HG02571 (cell line): ENCODE measurements at regions not wholly inside any gene's neighbourhood (a gene's known extent, or its start where the extent isn't known, plus 50 kb on each side); places are given as distances from the start of the nearest gene placed in this dataset.
"Not testable (repeated sequence)": the region's sequence is repeated elsewhere in the genome, so short reads cannot be mapped to it uniquely, and the experiment has no call there.

Source experiments
- ATAC-seq: cut with Tn5 transposase; IDR thresholded peaks from one replicate; pipeline ENCODE4 v1.9.1; 2021; ENCODE audit warnings: mild to moderate bottlenecking, moderate library complexity; ENCODE audit not compliant: unreplicated experiment

DNA sequence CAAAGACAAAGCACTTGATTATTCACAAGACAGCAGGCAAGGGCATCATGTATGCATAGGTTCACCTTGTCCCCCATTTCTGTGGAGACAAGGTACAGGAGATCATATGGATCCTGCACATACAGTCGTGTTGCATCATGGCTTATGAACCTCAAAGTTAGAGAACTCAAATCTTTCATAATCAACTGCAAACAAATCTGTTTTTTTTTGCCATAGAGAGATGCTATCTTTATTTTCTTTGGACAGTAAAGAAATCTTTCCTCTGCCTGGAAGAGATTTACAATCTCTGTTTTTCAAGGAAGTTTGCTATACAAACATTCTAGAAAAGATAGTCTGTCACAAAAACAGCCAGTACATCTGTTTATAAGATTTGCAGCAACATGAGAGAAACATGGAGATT lies 578.8 kb downstream of the ANKRD50 start:
- no peak for ATAC-seq

- no peak for ATAC-seq
Observed at GRCh38 chr4:124135409-124135813, 577.1 kb downstream of the ANKRD50 start.

DNA sequence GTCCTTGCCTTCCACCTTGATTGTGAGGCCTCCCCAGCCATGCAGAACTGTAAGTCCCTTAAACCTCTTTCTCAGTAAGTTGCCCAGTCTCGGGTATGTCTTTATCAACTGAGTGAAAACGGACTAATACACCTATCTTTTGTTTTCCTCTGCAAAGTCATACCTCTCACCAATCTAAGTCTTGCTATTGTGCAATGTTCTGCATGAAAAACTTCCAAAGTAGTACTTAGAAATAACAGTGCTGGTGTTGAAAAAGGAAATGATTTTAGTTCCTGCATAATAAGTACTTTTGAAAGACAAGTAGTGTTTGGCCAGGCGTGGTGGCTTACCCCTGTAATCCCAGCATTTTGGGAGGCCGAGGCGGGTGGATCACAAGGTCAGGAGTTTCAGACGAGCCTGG lies 573.5 kb downstream of the ANKRD50 start:
- no peak for ATAC-seq

DNA sequence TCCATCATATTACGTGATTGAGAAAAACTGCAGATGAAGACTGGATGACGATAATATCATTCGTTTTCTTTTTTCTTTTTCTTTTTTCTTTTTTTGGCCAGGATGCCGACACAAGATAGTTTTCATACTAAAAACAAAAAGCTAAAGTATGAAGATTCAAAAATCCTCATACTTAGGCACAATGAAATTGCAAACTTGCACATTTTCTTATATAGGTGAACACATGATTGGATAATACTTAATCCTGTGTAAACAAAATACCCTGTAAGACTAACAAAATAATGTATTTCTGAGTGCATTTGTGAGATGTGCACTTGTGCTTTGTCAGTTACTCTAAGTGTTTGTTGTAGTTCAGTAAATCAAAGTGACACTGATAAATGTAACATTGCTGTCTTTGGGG lies 568.9 kb downstream of the ANKRD50 start:
- ATAC-seq = no peak

DNA sequence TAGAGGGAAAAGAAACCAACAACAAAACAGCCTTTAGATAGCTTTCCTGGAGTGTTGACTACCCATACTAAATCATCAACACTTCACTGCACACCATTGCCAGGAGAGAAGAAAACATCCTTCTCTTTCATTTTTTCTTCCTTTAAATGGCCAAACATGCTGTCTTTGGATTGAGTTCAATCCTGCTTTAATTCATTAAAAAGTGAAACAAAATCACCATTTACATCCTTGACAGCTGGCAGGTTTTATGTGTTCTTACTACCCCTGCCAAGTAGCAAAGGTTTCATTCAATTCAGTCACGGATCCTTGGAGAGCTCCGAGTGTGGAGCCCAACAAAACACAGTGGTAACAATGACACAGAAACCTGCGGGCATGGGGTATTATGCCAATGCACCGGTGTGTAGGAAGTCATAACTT lies 568.3 kb downstream of the ANKRD50 start:
- ATAC-seq = no peak

- ATAC-seq = no peak
Observed at GRCh38 chr4:124146068-124146467, 566.5 kb downstream of the ANKRD50 start.

GRCh38 chr4:124151031-124151430 lies 561.5 kb downstream of the ANKRD50 start:
- no peak for ATAC-seq

GRCh38 chr4:124152132-124152531 lies 560.4 kb downstream of the ANKRD50 start:
- ATAC-seq = no peak

DNA sequence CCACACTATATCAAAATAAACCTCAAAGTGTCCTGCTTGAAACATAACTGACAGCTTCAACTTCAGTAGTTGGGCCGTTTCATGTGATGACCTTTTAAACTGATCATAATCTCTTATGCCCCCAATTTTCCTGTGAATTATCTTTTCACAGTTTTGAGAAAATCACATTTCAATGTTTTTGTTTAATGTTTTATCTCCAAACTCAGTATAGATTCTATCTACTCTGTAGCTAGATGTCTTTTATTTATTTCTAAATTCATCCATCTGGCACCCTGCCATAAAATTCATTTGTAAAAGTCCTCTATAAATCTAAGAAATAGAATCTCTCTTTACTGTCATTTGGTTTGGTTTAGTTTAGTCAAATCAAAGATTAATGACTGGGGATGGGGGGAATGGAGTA lies 557.3 kb downstream of the ANKRD50 start:
- no peak for ATAC-seq

GRCh38 chr4:124157396-124158083 lies 555.0 kb downstream of the ANKRD50 start:
- ATAC-seq = no peak

DNA sequence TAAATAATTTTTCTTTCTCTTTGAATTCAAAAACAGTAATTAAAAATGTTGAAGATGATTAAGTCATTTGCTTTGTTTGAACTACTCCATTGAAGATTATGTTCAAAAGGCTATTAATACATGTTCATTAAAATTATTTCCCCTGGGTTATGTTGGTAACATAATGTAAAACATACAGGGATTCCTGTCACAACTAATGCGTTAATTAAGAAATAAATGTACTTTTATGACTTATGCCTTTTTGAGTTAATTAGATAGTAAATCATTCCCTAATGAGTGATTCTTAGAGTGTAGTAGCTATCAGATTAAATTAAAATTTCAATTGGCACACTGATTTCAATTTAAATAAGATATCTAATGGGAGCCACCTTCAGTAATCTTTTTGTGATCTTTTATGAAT lies 549.1 kb downstream of the ANKRD50 start:
- no peak for ATAC-seq

DNA sequence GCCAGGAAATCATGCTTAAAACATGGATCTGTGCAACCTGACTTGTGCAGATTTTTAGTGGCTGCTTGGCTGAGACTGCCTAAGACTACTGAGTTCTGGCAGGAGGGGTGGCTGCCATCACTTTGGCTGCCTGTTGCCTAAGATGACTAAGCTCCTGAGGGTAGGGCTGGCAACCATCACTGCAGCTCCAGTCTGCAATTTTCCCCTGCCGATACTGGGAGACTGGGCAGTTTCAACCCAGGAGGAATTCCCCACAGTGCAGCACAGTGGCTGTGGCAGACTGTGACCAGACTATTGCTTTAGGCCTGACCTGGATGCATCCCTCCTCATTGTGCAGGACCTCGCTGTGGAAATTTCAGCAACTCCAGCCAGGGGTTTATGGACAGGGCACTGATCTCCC lies 544.9 kb downstream of the ANKRD50 start:
- no peak for ATAC-seq

DNA sequence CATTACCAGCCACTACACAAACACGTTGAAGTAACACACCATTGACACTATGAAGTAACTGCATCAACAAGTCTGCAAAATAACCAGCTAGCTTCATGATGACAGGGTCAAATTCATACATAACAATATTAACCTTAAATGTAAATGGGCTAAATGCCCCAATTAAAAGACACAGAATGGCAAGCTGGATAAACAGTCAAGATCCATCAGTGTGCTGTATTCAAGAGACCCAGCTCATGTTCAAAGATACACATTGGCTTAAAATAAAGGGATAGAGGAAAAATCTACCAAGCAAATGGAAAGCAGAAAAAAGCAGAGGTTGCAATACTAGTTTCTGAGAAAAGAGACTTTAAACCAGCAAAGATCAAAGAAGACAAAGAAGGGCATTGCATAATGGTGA lies 543.0 kb downstream of the ANKRD50 start:
- not testable (repeated sequence) for ATAC-seq

DNA sequence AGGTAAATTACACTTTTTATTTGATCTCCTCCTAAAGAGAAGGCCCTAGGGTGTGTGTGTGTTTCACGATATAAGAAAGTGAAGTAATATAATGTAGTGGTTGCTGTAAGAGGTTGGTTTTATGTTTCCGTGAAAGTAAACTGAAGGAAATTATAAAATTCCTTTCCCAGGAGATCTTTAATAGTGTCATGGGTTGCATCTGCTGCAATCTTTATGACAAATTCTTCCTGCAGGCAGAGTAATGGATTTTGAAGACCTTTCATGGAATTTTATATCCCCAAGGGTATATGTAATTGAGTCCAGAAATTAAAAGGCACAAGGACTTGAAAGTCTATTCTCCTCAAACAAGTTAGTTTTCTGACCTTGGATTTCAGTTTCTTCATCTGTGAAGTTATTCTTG lies 538.6 kb downstream of the ANKRD50 start:
- no peak for ATAC-seq

- no peak for ATAC-seq
Observed at GRCh38 chr4:124177647-124178425, 534.7 kb downstream of the ANKRD50 start.

- ATAC-seq = no peak
Observed at GRCh38 chr4:124178449-124179021, 534.0 kb downstream of the ANKRD50 start.

DNA sequence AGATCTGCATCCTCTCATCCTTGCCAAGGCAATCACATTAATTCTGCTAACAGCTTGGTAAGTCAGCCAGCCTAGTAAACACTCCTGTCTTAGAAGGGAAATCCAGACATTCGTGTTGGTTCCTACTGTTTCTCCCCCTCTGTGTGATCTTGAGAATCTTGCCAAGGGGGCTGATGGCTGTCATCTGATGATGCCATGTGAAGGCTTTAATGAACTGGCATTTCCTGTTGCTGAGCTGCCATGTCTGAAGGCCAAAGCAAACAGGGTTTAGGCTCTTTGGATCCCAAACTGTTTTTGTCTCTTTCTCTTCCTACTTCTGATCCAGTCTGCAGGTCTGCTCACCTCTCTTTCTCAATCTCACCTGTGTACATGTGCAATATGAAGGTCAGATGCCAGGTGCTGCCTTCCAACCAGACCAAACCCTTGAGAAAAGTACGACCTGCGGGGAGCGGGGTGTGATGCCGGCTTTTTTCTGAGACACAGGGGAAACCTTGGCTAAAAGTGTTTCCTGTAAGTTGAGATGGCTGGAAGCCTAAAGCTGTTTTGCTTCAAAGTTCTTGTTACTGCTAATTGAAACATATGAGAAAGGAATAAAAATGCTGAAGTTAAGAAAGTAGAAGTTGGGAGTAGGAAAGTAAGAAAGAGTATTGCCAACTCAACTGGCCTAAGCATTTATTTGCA lies 532.9 kb downstream of the ANKRD50 start:
- no peak for ATAC-seq

DNA sequence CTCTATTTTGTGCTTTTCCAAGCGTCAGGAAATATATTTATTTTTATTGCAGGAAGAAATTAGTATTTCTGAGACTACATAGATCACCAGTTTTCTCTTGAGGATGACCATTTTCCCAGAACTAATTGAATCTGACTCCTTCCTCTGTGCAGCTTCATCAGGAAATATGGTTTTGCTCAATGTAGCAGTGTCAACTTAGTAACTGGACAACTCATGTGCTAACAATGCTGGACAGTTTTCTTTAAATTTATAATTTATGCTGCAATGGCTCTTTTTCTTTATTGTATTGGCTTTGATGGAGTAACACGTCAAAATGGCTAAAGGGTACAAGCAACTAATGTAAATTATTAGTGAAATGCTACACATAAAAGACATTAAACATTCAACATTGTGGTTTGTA lies 531.5 kb downstream of the ANKRD50 start:
- ATAC-seq = no peak

- no peak for ATAC-seq
Observed at GRCh38 chr4:124183231-124183630, 529.3 kb downstream of the ANKRD50 start.

DNA sequence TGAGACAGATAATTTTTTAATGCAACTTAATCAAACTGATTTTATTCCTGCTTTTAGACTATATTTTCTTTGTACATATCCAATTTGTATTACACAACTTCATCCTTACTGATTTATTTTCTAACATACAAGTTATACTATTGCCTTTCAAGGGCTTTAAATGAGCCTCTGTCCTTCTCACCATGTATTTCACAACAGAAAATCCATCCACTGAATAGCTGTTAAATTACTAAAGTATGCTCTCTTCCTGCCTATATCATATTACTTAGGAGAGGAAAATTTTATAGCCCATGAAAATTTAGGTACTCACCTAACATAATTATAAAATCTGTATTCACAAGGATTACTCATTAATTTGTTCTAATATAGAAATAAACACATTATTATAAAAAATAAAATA lies 528.6 kb downstream of the ANKRD50 start:
- no peak for ATAC-seq

DNA sequence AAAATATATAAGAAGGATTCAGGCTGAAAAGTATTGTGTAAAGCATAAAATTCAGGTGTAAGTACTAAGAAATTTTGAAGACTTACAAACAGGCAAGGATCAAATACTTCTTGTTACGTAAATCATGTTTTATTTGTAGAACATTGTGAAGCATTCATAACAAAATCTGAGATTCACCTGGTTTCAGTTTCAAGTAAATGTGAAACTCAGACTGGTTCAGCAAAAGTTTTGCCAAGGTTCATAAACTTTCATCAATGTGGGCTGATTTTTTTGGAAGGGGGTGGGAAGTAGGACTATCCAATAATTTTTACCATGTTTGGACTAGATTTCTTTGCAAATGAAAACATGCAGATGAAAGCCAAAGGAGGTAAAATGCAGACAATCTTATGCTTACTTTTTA lies 527.7 kb downstream of the ANKRD50 start:
- ATAC-seq = no peak

DNA sequence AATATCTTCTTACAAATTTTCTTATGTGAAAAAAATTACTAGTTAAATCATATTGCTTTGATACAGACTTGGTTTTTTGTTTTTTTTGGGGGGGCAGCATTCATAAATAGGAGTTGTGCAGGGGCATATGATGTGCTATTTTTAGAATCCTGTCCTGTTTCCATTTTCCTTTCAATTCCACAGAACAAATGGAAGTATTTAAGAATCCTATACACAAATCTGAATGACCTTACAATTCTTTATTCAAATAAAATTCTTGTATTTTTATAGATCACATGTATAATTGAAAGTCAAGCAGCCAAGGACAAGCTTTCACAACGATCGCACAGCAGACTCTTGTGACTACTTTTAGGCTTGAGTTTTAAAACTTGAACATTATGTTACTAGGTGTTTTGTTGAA lies 523.9 kb downstream of the ANKRD50 start:
- ATAC-seq = no peak
